A204.1 (cell line): ENCODE measurements at regions not wholly inside any gene's neighbourhood (a gene's known extent, or its start where the extent isn't known, plus 50 kb on each side); places are given as distances from the start of the nearest gene placed in this dataset.
A peak's percentile ranks its signal among the peaks of the same experiment; 100 is the strongest.
"Not testable (repeated sequence)": the region's sequence is repeated elsewhere in the genome, so short reads cannot be mapped to it uniquely, and the experiment has no call there.

Experiments used
- FAIRE-seq: peaks from 2 replicates; lab custom pipeline; 2012; peaks lifted over from hg19 to GRCh38; lab: Jason Lieb, UNC

GRCh38 chr6:61622601-61623000, 663.4 kb downstream of the KHDRBS2 start:
- no peak for FAIRE-seq

- FAIRE-seq = no peak
Observed at GRCh38 chr6:61614119-61614518, 671.9 kb downstream of the KHDRBS2 start.

- FAIRE-seq = no peak
Observed at GRCh38 chr6:61606500-61606899, 679.5 kb downstream of the KHDRBS2 start.

- not testable (repeated sequence) for FAIRE-seq
Observed at GRCh38 chr6:61605851-61606250, 680.2 kb downstream of the KHDRBS2 start.

- FAIRE-seq = not testable (repeated sequence)
Observed at GRCh38 chr6:61602171-61602570, 683.9 kb downstream of the KHDRBS2 start.

- FAIRE-seq = no peak
Observed at GRCh38 chr6:61592238-61592637, 693.8 kb downstream of the KHDRBS2 start.

GRCh38 chr6:61586934-61587537, 699.0 kb downstream of the KHDRBS2 start:
- no peak for FAIRE-seq

GRCh38 chr6:61585504-61585903, 700.5 kb downstream of the KHDRBS2 start:
- FAIRE-seq = no peak

- no peak for FAIRE-seq
Observed at GRCh38 chr6:61562098-61562497, 723.9 kb downstream of the KHDRBS2 start.

GRCh38 chr6:61558796-61559195, 727.2 kb downstream of the KHDRBS2 start:
- no peak for FAIRE-seq

GRCh38 chr6:61555993-61556392, 730.0 kb downstream of the KHDRBS2 start:
- FAIRE-seq = no peak

- peak; percentile 74 for FAIRE-seq
Observed at GRCh38 chr6:61538801-61539200, 747.2 kb downstream of the KHDRBS2 start.

- FAIRE-seq = not testable (repeated sequence)
Observed at GRCh38 chr6:61532749-61533148, 753.3 kb downstream of the KHDRBS2 start.
